ENCODE measurements at regions not wholly inside any gene's neighbourhood (a gene's known extent, or its start where the extent isn't known, plus 50 kb on each side); places are given as distances from the start of the nearest gene placed in this dataset.
A peak's percentile ranks its signal among the peaks of the same experiment; 100 is the strongest.

DNA sequence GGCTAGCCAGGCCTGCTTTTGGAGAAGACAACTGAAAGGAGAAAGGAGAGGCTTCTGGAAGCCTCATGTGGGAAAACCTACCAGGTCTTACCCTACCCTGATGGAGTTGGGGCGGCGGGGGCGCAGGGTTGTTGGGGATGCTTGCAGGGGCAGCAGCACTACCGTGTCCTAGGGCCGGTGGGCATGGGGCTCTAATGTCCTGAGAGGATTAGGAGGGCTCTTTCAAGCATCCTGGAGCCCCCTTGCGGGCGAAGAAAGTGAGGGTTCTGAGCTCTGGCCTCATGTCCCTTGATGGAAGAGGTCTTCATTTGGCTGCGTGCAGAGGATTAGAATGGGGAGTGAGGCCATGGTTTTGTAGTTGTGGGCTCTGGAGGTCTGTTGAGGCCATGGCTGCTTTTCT, 86.9 kb upstream of the PITX1 start:
- DNase-seq (ENCODE audit: low spot score), result no peak

GRCh38 chr5:135119481-135119880, 85.5 kb upstream of the PITX1 start:
- DNase-seq (ENCODE audit: low spot score), result no peak

- DNase-seq (ENCODE audit: low spot score), result no peak
Observed at GRCh38 chr5:135117590-135117989, 83.6 kb upstream of the PITX1 start.

DNA sequence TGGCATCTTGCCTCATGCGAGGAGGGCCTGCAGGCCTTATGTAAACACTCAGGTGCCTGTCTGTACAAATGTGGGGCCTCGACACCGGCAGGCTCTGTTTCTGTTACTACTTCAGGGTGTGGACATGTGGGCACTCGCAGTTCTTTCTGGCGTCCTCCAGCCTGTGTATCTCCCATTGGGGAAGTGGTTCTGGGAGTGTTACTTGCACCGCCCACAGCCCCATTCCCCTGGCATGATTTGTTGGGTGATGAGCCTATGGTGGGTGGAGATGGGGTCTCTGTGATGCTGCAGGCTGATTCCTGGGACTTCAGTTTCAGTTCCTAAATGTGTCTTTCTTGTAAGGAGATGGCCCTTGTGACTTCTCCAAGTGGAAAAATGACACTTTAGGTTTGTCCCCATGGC, 82.1 kb upstream of the PITX1 start:
- DNase-seq (ENCODE audit: low spot score), result no peak

DNA sequence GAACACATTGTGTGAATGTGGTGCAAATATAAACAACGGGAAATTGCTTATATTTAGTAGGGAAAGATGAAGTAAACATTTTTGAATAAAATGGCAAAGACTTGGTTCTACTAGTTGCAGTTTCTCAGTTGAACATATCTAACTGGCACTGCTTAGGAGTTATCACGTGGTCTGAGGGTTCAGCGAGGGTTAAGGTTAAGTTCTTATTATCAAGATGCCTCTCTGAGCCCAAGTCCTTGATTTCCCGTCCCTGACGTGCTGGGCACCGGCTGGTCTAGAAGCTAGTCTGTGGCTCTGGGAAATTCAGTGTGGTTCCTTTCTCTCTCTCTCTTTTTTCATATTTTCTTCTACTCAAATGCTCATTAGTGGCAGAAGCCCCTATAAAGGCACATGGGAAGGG, 81.6 kb upstream of the PITX1 start:
- no peak for DNase-seq (ENCODE audit: low spot score)

DNA sequence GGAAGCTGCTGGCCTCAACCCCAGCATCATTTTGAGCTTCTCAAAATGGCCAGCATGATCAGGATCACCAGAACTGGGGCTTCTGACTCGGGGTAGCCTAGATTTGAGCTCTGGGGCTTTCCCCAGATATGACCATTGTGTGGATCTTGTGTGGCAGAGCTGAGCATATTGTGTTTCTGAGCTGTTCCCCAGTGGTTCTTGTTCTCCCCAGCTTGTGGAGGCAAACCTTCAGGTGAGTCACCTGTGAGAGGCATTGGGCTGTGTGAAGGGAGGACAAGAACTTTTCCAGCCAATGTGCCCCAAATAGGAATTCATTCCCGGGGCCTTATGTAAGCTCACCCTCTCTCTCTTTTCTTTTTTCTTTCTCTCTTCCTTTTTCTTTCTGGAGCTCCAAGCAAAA, 80.7 kb upstream of the PITX1 start:
- DNase-seq (ENCODE audit: low spot score), result no peak

DNA sequence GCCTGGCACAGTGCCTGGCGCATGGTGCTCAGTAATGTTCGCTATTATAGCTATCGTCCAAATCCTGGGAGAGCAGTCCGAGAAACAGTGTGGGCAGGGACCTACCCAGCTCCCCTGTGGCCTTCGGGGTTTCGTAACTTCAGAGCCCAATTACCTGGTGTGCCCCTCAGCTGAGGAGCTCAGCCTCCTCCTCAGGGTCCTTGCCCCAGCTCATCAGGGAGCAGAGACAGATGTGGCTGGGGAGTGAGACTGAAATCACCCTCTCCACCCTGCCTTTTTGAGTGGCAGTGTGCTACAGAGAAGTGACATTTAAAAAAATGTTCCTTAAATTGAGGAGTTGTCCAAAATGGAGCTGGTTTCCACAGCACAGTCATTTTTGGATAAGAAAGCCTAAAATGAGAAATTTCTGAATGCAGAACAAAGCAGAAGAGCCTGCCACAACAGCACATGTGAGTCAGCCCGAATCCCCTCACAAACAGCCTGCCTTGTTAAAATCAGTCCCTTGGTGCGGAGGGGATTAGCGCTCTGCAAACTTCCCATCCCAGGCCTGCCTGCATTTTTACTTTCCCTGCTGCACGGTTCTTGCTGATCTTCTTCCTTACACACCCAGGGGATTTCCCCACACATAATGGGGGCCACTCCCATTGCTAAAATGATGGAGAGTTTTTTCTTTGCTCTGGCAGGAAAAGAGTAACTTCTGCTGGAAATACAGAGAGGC, 78.1 kb upstream of the PITX1 start:
- no peak for DNase-seq (ENCODE audit: low spot score)

DNA sequence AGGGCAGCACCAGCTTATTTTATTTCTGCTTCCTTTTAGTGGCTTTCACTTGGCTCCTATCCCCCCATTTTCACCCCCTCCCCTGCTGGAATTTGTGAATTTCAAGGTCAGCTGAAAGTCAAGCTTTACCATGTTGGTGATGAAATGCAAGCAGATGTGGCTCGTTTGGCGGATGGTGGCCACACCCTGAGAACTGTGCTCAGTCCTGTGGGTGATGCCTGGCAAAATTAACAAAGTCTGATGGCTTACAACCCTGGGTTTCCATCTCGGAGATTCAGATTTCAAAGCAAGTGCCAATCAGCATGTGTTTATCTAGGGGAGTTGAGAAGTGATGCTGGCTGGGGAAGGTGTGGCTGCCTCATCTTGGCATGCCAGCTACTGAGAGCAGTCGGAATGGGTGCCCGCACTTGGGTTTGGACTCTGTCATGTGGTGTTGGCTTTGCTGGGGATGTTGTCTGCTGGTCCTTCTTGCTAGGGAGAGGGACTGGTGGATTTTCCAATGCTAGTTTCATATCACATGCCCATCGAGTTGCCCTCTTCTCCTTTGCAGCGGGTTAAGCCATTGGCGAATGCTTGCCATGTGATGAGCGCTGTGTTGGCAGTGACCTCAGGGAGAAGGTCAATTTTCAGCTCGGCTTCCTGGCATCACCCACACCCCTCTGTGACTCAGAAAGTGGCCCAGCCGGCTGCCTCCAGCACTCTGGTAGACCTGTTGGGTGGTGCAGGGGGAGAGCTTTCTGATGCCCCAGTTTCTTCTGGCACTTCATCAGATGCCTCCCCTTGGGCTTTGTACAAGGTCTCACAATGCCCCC, 77.0 kb upstream of the PITX1 start:
- DNase-seq (ENCODE audit: low spot score), result peak; percentile 41

- DNase-seq (ENCODE audit: low spot score), result no peak
Observed at GRCh38 chr5:135108992-135109391, 75.0 kb upstream of the PITX1 start.

GRCh38 chr5:135108569-135108968, 74.5 kb upstream of the PITX1 start:
- DNase-seq (ENCODE audit: low spot score), result no peak

DNA sequence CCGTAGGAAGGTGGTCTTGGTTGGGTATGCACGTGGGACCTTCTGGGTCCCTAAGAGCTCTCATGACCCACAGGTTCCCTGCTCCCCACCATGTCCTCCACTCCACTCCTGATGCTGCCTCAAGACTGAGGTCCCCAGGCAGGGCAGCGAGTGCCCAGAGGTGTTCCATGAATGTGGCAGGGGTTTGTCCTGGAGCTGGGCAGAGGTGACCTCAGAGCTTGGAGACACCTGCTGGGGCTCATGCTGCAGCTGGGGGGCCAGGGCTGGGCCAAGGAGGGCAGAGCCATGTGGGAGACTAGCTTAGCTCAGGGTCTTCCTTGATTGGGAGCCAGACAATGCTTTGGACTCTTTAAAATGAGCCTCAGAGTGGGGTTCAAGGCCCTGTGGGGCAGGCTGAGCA, 74.0 kb upstream of the PITX1 start:
- DNase-seq (ENCODE audit: low spot score), result no peak

- DNase-seq (ENCODE audit: low spot score), result no peak
Observed at GRCh38 chr5:135106610-135107471, 72.8 kb upstream of the PITX1 start.

GRCh38 chr5:135106136-135106535, 72.1 kb upstream of the PITX1 start:
- DNase-seq (ENCODE audit: low spot score), result no peak

- no peak for DNase-seq (ENCODE audit: low spot score)
Observed at GRCh38 chr5:135105105-135105484, 71.1 kb upstream of the PITX1 start.

DNA sequence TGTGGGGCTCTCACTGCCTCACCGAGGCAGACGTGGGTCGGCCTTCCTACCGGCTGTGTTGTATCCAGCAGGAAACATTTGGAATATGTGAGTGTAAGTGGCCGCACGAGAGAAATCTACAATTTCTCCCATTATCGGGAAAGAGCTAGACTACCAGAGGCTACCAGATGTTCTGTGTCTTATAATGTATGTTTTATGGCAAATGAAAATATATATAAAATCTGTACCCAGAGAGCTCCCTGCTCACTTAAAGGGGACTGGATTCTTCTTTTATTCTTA, 69.5 kb upstream of the PITX1 start:
- DNase-seq (ENCODE audit: low spot score), result no peak

DNA sequence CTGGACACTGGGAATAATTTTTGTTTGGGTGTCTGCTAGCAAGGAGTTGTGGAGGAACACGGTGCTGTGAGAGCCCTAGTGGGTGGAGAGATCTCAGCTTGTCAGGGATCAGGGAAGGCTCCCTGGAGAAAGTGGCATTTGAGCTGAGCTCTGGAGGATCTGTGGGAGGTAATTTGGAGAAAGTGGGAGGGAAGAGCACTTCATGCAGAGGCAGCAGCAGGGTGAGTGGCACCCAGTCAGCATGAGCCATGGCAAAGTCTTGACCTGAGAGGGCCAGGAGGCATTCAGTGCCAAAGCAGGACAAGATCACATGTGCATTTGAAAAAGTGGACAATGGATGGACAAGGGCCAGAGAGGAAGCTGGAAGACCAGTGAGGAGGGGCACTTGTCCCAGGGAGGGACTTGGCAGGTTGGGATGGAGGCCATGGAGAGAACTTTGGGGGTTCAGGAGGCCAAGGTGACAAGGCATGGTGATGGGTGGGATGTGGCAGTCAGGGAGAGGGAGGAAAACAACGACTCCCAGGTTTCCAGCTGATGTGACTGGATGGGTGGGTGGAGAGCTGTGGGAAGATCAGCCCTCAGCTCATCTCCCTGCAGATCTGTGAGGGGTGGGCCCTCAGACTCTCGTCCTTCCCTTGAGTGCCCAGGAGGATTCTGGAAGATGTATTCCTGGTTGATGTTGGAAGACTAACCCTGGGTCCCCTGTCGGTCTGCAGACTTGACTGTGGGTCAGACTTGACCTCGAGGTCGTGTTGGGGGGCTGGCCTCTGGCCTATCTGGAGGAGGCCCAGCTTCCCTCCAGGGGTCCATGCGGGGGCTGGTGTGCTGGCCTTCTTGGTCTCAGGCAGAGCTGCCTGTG, 68.9 kb upstream of the PITX1 start:
- DNase-seq (ENCODE audit: low spot score), result no peak

DNA sequence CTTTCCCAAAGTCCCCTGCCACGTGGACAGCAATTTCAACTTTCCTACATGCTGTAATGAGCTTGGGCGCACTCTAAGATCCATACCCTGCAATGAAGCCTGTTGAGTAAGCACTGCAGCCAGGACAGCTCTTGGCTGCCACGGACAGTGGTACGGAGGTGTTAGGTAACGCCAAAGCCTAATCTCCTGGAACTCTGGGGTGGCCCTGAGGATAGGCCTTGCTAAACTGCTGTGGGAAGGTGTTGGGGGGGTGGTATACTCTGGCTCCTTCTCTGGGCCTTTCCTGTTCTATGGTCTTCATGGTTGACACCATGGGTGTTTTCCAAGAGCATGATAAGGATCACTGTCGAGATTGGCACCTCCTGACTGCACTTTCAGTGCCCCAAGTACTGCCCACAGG, 66.4 kb upstream of the PITX1 start:
- DNase-seq (ENCODE audit: low spot score), result no peak

GRCh38 chr5:135100011-135100410, 66.0 kb upstream of the PITX1 start:
- DNase-seq (ENCODE audit: low spot score), result no peak

GRCh38 chr5:135097390-135097789, 63.4 kb upstream of the PITX1 start:
- no peak for DNase-seq (ENCODE audit: low spot score)

GRCh38 chr5:135095871-135096270, 61.8 kb upstream of the PITX1 start:
- DNase-seq (ENCODE audit: low spot score), result no peak

DNA sequence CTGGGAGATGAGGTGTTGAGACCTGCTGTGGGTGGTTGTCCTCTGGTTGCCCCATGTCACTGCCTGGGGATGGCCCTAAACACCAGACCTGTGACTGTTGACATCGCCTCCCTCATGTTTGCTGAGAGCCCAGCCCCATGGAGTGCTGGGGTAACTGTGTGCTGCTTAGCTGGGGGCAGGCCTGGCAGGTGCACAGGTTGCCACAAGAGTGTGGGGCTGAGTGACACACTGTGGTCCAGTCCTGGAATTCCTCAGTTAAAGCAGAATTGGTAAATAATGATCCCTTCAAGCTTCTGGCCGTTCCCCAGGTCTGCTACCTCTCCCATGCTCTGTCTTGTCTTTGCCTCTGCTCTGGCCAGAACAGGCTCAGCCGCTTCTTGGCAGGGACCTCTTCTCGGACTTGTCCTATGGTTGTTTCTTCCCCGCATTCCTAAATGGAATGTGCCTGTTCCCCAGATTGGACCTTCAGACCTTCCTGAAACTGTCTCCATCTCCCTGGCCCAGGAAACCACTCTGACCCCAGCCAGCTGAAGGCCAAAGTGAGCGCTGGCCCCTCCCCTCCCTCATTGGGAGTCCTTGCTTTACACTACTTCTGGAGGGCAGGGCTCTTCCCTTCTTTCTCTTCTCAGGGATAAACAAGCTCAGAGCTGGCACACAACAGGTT, 61.2 kb upstream of the PITX1 start:
- no peak for DNase-seq (ENCODE audit: low spot score)
